ENCODE measurements at regions not wholly inside any gene's neighbourhood (a gene's known extent, or its start where the extent isn't known, plus 50 kb on each side); places are given as distances from the start of the nearest gene placed in this dataset.
"Not testable (repeated sequence)": the region's sequence is repeated elsewhere in the genome, so short reads cannot be mapped to it uniquely, and the experiment has no call there.

GRCh38 chr22:22193923-22194322 is 50.7 kb upstream of the VPREB1 start:
- no peak for TF ChIP-seq CTCF (conservative IDR thresholded peaks at IDR 0.05; ENCODE audit: low read length)
- DNase-seq (ENCODE audit: low read depth), result no peak
- no peak overlapping the region for H3K4me3 ChIP-seq (ENCODE audit: low read length)

- not testable (repeated sequence) for H3K4me3 ChIP-seq (ENCODE audit: low read length); DNase-seq (ENCODE audit: low read depth)
Observed at GRCh38 chr22:22193462-22193861, 51.1 kb upstream of the VPREB1 start.

- not testable (repeated sequence) for H3K4me3 ChIP-seq (ENCODE audit: low read length); DNase-seq (ENCODE audit: low read depth)
Observed at GRCh38 chr22:22193006-22193405, 51.6 kb upstream of the VPREB1 start.

- DNase-seq (ENCODE audit: low read depth); H3K4me3 ChIP-seq (ENCODE audit: low read length): not testable (repeated sequence)
Observed at GRCh38 chr22:22189796-22190195, 54.8 kb upstream of the VPREB1 start.

GRCh38 chr22:22187863-22188262 is 56.7 kb upstream of the VPREB1 start:
- not testable (repeated sequence) for H3K4me3 ChIP-seq (ENCODE audit: low read length); DNase-seq (ENCODE audit: low read depth)

- no peak overlapping the region for H3K4me3 ChIP-seq (ENCODE audit: low read length)
- DNase-seq (ENCODE audit: low read depth), result no peak
- no peak for TF ChIP-seq CTCF (conservative IDR thresholded peaks at IDR 0.05; ENCODE audit: low read length)
Observed at GRCh38 chr22:22187299-22187698, 57.3 kb upstream of the VPREB1 start.

GRCh38 chr22:22185844-22186499 is 58.6 kb upstream of the VPREB1 start:
- no peak overlapping the region for H3K4me3 ChIP-seq (ENCODE audit: low read length)
- DNase-seq (ENCODE audit: low read depth), result no peak
- no peak for TF ChIP-seq CTCF (conservative IDR thresholded peaks at IDR 0.05; ENCODE audit: low read length)

GRCh38 chr22:22185217-22185616 is 59.4 kb upstream of the VPREB1 start:
- DNase-seq (ENCODE audit: low read depth), result no peak
- H3K4me3 ChIP-seq (ENCODE audit: low read length), result no peak overlapping the region
- no peak for TF ChIP-seq CTCF (conservative IDR thresholded peaks at IDR 0.05; ENCODE audit: low read length)

- H3K4me3 ChIP-seq (ENCODE audit: low read length), result no peak overlapping the region
- TF ChIP-seq CTCF (conservative IDR thresholded peaks at IDR 0.05; ENCODE audit: low read length), result no peak
- no peak for DNase-seq (ENCODE audit: low read depth)
Observed at GRCh38 chr22:22184277-22184807, 60.2 kb upstream of the VPREB1 start.
